ENCODE measurements at regions not wholly inside any gene's neighbourhood (a gene's known extent, or its start where the extent isn't known, plus 50 kb on each side); places are given as distances from the start of the nearest gene placed in this dataset.

DNA sequence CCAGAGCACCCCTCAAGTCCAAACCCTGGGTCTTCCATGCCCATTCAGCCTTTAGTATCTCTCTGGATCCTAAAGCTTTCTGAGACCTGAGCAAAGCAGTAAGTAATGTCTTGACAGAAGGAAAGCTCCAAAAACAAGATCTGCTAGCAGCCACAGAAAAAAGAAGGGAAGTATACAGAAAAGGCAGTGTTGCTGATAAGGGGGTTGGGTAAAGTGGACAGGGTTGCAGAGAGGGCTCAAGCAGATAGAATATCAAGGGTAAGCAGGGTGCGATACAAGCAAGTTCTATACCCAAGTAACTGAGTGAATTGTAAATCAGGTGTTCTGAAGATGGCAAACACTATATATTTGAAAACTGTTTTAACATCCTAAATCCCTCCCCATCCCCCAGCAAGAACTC, 113.4 kb upstream of the CARMIL1 start:
- Histone ChIP-seq H3K9me3 (ENCODE audit: control insufficient read depth in 1 of 2, insufficient read depth in 1 of 2, low read length in 2 of 2) (no peaks in the 10 kb centered on the region), H3K4me1 (ENCODE audit: insufficient read depth, low read length) (no peaks in the 10 kb centered on the region), H3K27me3 (ENCODE audit: control insufficient read depth in 1 of 2, insufficient read depth in 2 of 2, low read length in 2 of 2) (no peaks in the 10 kb centered on the region), H3K27ac (ENCODE audit: low read depth in 1 of 2, low read length in 2 of 2) (no peak overlapping the region), H3K36me3 (ENCODE audit: insufficient read depth, low read length) (no peaks in the 10 kb centered on the region), H3K4me3 (ENCODE audit: low read length) (no peak overlapping the region)
- ChIA-PET CTCF (no interaction called here), POLR2A (no interaction called here)
- no peaks in the 10 kb centered on the region for H3K9me3 Mint-ChIP-seq
- H3K4me3 Mint-ChIP-seq, result no peak overlapping the region
- ATAC-seq (ENCODE audit: poor library complexity) (no peak), DNase-seq (no peak)
- H3K4me1 Mint-ChIP-seq (ENCODE audit: low read depth), result peaks cover 15% of the 10 kb centered on the region
- no peak for TF ChIP-seq CTCF (IDR thresholded peaks at IDR 0.05)
- no peaks in the 10 kb centered on the region for H3K36me3 Mint-ChIP-seq (ENCODE audit: low read depth)
- H3K27ac Mint-ChIP-seq, result no peak overlapping the region
- H3K27me3 Mint-ChIP-seq, result peaks cover 5% of the 10 kb centered on the region
- intact Hi-C loops (cut with DNase I, micrococcal nuclease), result no loop called here

DNA sequence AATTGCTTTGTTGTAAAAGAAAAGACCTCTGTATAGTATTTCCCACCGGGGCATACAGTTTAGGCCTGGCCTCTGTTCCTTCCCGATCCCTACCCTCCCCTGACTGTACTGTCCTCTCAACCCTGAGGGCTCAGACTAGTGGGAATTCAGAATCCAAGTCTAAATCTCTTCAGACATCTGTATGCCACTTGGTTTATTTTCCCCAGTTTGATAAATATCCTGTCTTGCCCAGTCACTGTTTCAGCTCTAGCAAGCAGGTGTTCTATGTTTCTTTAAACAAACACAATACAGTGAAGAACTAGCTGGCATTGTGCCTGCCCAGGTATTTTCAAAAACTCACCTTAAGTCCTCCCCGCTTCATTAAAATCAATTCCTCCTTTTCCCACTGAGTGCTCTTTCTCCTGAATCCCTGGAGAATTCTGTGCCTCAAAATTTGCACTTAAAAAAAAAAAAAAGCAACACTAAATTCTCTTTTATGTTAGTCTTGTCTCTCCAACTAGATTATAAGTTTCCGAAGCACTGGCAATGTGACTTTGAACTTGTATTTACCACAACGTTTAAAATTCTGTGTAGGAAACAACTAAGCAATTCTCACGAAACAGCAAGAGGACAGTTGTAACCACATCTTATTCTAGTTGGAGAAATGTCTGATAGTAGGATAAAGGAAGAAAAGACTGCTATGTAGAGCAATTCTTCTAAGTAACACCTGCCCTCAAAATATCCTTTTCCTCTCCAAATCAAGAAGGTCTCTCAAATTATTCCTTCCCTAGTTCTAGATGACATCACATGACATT, 112.0 kb upstream of the CARMIL1 start:
- intact Hi-C loops (cut with DNase I, micrococcal nuclease), result no loop called here
- Mint-ChIP-seq H3K9me3 (no peaks in the 10 kb centered on the region), H3K27me3 (peaks cover 5% of the 10 kb centered on the region), H3K4me1 (ENCODE audit: low read depth) (peaks cover 15% of the 10 kb centered on the region), H3K4me3 (no peak overlapping the region), H3K27ac (no peak overlapping the region), H3K36me3 (ENCODE audit: low read depth) (no peaks in the 10 kb centered on the region)
- ChIA-PET POLR2A (no interaction called here), CTCF (no interaction called here)
- no peaks in the 10 kb centered on the region for H3K27me3 ChIP-seq (ENCODE audit: control insufficient read depth in 1 of 2, insufficient read depth in 2 of 2, low read length in 2 of 2)
- no peak for TF ChIP-seq CTCF (IDR thresholded peaks at IDR 0.05)
- ATAC-seq (ENCODE audit: poor library complexity), result no peak
- H3K27ac ChIP-seq (ENCODE audit: low read depth in 1 of 2, low read length in 2 of 2), result no peak overlapping the region
- no peak for DNase-seq
- no peak overlapping the region for H3K4me3 ChIP-seq (ENCODE audit: low read length)
- H3K4me1 ChIP-seq (ENCODE audit: insufficient read depth, low read length), result no peaks in the 10 kb centered on the region
- no peaks in the 10 kb centered on the region for H3K9me3 ChIP-seq (ENCODE audit: control insufficient read depth in 1 of 2, insufficient read depth in 1 of 2, low read length in 2 of 2)
- no peaks in the 10 kb centered on the region for H3K36me3 ChIP-seq (ENCODE audit: insufficient read depth, low read length)

GRCh38 chr6:25167961-25168360, 111.2 kb upstream of the CARMIL1 start:
- H3K4me3 ChIP-seq (ENCODE audit: low read length), result no peak overlapping the region
- H3K9me3 ChIP-seq (ENCODE audit: control insufficient read depth in 1 of 2, insufficient read depth in 1 of 2, low read length in 2 of 2), result no peaks in the 10 kb centered on the region
- no peaks in the 10 kb centered on the region for H3K9me3 Mint-ChIP-seq
- no peak overlapping the region for H3K4me3 Mint-ChIP-seq
- no peak for ATAC-seq (ENCODE audit: poor library complexity)
- intact Hi-C loops (cut with DNase I, micrococcal nuclease), result no loop called here
- POLR2A ChIA-PET, result no interaction called here
- H3K4me1 Mint-ChIP-seq (ENCODE audit: low read depth), result peaks cover 15% of the 10 kb centered on the region
- H3K36me3 ChIP-seq (ENCODE audit: insufficient read depth, low read length), result no peaks in the 10 kb centered on the region
- no peaks in the 10 kb centered on the region for H3K4me1 ChIP-seq (ENCODE audit: insufficient read depth, low read length)
- CTCF ChIA-PET, result no interaction called here
- no peak for DNase-seq
- peaks cover 5% of the 10 kb centered on the region for H3K27me3 Mint-ChIP-seq
- no peak overlapping the region for H3K27ac ChIP-seq (ENCODE audit: low read depth in 1 of 2, low read length in 2 of 2)
- H3K36me3 Mint-ChIP-seq (ENCODE audit: low read depth), result no peaks in the 10 kb centered on the region
- TF ChIP-seq CTCF (IDR thresholded peaks at IDR 0.05), result no peak
- H3K27ac Mint-ChIP-seq, result no peak overlapping the region
- no peaks in the 10 kb centered on the region for H3K27me3 ChIP-seq (ENCODE audit: control insufficient read depth in 1 of 2, insufficient read depth in 2 of 2, low read length in 2 of 2)

Data from CD4-positive, alpha-beta T cell (primary cell).